ENCODE measurements at regions not wholly inside any gene's neighbourhood (a gene's known extent, or its start where the extent isn't known, plus 50 kb on each side); places are given as distances from the start of the nearest gene placed in this dataset.

DNA sequence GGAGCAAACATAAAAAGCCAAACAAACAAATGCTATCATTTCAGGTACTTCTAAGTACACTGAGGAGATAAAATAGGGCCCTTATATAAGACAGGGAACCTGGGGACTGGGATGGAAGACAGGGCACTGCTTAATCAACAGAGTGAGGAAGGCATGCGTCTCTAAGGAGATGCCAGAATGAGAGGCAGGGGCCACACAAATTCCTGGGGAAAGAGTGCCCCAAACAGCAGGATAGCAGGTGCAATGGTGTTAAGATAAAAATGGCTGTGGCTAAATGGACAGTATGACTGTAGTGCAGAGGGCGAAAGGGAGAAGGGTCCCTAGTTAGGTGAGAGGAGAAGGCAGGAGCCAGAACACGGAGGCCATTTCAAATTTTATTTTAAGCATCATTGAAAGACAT lies 113.9 kb downstream of the ZBTB18 start:
- Histone ChIP-seq H3K9ac (ENCODE audit: low read length) (no peak overlapping the region), H3K36me3 (ENCODE audit: insufficient read depth, low read length) (no peaks in the 10 kb centered on the region), H3K4me3 (ENCODE audit: low read length) (no peak overlapping the region), H2AFZ (ENCODE audit: low read depth, low read length) (no peak overlapping the region), H3K9me2 (ENCODE audit: insufficient read depth, low read length) (no peaks in the 10 kb centered on the region), H3K4me2 (ENCODE audit: low read length) (no peak overlapping the region), H4K20me1 (ENCODE audit: insufficient read depth) (no peaks in the 10 kb centered on the region), H3K79me2 (replicated peaks; ENCODE audit: insufficient read depth, low read length) (no peaks in the 10 kb centered on the region), H3F3A (ENCODE audit: insufficient read depth, low read length, poor library complexity, severe bottlenecking) (no peaks in the 10 kb centered on the region), H3K27ac (ENCODE audit: low read length) (no peak overlapping the region), H3K27me3 (ENCODE audit: insufficient read depth, low read depth, low read length) (no peaks in the 10 kb centered on the region), H3K9me3 (ENCODE audit: low read length) (no peaks in the 10 kb centered on the region)
- TF ChIP-seq EZH2 (IDR thresholded peaks at IDR 0.05; ENCODE audit: borderline replicate concordance, insufficient read depth, low read length, poor library complexity, severe bottlenecking) (no peak), SMC3 (conservative IDR thresholded peaks at IDR 0.05; ENCODE audit: poor library complexity) (no peak), EP300 (conservative IDR thresholded peaks at IDR 0.05; ENCODE audit: poor library complexity, severe bottlenecking) (no peak), TAF1 (IDR thresholded peaks at IDR 0.05; ENCODE audit: low read depth) (no peak), RAD21 (conservative IDR thresholded peaks at IDR 0.05) (no peak), MXI1 (conservative IDR thresholded peaks at IDR 0.05; ENCODE audit: poor library complexity, severe bottlenecking) (no peak), POLR2AphosphoS5 (IDR thresholded peaks at IDR 0.05) (no peak)
- TF ChIP-seq, protein P1, sequence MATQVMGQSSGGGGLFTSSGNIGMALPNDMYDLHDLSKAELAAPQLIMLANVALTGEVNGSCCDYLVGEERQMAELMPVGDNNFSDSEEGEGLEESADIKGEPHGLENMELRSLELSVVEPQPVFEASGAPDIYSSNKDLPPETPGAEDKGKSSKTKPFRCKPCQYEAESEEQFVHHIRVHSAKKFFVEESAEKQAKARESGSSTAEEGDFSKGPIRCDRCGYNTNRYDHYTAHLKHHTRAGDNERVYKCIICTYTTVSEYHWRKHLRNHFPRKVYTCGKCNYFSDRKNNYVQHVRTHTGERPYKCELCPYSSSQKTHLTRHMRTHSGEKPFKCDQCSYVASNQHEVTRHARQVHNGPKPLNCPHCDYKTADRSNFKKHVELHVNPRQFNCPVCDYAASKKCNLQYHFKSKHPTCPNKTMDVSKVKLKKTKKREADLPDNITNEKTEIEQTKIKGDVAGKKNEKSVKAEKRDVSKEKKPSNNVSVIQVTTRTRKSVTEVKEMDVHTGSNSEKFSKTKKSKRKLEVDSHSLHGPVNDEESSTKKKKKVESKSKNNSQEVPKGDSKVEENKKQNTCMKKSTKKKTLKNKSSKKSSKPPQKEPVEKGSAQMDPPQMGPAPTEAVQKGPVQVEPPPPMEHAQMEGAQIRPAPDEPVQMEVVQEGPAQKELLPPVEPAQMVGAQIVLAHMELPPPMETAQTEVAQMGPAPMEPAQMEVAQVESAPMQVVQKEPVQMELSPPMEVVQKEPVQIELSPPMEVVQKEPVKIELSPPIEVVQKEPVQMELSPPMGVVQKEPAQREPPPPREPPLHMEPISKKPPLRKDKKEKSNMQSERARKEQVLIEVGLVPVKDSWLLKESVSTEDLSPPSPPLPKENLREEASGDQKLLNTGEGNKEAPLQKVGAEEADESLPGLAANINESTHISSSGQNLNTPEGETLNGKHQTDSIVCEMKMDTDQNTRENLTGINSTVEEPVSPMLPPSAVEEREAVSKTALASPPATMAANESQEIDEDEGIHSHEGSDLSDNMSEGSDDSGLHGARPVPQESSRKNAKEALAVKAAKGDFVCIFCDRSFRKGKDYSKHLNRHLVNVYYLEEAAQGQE (IDR thresholded peaks at IDR 0.05; ENCODE audit: borderline replicate concordance) = no peak
- TF ChIP-seq, protein P2, sequence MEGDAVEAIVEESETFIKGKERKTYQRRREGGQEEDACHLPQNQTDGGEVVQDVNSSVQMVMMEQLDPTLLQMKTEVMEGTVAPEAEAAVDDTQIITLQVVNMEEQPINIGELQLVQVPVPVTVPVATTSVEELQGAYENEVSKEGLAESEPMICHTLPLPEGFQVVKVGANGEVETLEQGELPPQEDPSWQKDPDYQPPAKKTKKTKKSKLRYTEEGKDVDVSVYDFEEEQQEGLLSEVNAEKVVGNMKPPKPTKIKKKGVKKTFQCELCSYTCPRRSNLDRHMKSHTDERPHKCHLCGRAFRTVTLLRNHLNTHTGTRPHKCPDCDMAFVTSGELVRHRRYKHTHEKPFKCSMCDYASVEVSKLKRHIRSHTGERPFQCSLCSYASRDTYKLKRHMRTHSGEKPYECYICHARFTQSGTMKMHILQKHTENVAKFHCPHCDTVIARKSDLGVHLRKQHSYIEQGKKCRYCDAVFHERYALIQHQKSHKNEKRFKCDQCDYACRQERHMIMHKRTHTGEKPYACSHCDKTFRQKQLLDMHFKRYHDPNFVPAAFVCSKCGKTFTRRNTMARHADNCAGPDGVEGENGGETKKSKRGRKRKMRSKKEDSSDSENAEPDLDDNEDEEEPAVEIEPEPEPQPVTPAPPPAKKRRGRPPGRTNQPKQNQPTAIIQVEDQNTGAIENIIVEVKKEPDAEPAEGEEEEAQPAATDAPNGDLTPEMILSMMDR (IDR thresholded peaks at IDR 0.05; ENCODE audit: poor library complexity, severe bottlenecking) = no peak

DNA sequence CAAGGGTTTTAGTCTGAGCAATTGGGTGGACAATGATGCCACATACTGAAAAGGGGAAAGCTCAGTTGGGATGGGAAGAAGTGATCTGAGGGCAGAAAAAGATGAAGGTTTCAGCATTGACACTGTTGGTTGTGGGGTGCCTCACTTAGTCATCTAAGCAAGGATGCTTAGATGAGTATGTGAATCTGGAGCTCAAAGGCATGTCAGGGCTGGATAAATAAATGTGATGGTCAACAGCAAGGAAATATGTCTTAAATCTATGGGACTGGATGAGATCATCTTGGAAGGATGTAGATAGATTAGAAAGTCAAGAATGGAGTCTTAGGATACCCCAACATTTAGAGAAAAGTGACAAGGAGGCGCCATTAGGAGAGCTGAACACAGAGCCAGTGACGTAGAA lies 114.6 kb downstream of the ZBTB18 start:
- H3K9ac ChIP-seq (ENCODE audit: low read length) = no peak overlapping the region
- no peak overlapping the region for H3K4me2 ChIP-seq (ENCODE audit: low read length)
- no peaks in the 10 kb centered on the region for H4K20me1 ChIP-seq (ENCODE audit: insufficient read depth)
- TF ChIP-seq EP300 (conservative IDR thresholded peaks at IDR 0.05; ENCODE audit: poor library complexity, severe bottlenecking) (no peak), MXI1 (conservative IDR thresholded peaks at IDR 0.05; ENCODE audit: poor library complexity, severe bottlenecking) (no peak), EZH2 (IDR thresholded peaks at IDR 0.05; ENCODE audit: borderline replicate concordance, insufficient read depth, low read length, poor library complexity, severe bottlenecking) (no peak), POLR2AphosphoS5 (IDR thresholded peaks at IDR 0.05) (no peak), SMC3 (conservative IDR thresholded peaks at IDR 0.05; ENCODE audit: poor library complexity) (no peak), RAD21 (conservative IDR thresholded peaks at IDR 0.05) (no peak)
- TF ChIP-seq, protein P1 (IDR thresholded peaks at IDR 0.05; ENCODE audit: borderline replicate concordance) = no peak
- TF ChIP-seq, protein P2 (IDR thresholded peaks at IDR 0.05; ENCODE audit: poor library complexity, severe bottlenecking) = no peak
- H3K79me2 ChIP-seq (replicated peaks; ENCODE audit: insufficient read depth, low read length) = no peaks in the 10 kb centered on the region
- no peak overlapping the region for H2AFZ ChIP-seq (ENCODE audit: low read depth, low read length)
- H3K9me2 ChIP-seq (ENCODE audit: insufficient read depth, low read length) = no peaks in the 10 kb centered on the region
- no peaks in the 10 kb centered on the region for H3K36me3 ChIP-seq (ENCODE audit: insufficient read depth, low read length)
- H3K9me3 ChIP-seq (ENCODE audit: low read length) = no peaks in the 10 kb centered on the region
- H3K4me3 ChIP-seq (ENCODE audit: low read length) = no peak overlapping the region
- no peak overlapping the region for H3K27ac ChIP-seq (ENCODE audit: low read length)
- H3K27me3 ChIP-seq (ENCODE audit: insufficient read depth, low read depth, low read length) = no peaks in the 10 kb centered on the region
- no peaks in the 10 kb centered on the region for H3F3A ChIP-seq (ENCODE audit: insufficient read depth, low read length, poor library complexity, severe bottlenecking)
